GM12891 (cell line): ENCODE measurements at regions not wholly inside any gene's neighbourhood (a gene's known extent, or its start where the extent isn't known, plus 50 kb on each side); places are given as distances from the start of the nearest gene placed in this dataset.

ENCODE experiments used
- DNase-seq: peaks from one replicate; pipeline ENCODE4 v3.0.0; 2011; ENCODE audit warnings: low spot score; ENCODE audit not compliant: insufficient read length
- FAIRE-seq: peaks from 2 replicates; lab custom pipeline; 2011; peaks lifted over from hg19 to GRCh38; lab: Jason Lieb, UNC
- PAX5 ChIP-seq: IDR thresholded peaks from 2 replicates; pipeline ENCODE4 v1.6.1; 2011; ENCODE audit warnings: low read length, moderate library complexity, mild to moderate bottlenecking; ENCODE audit not compliant: insufficient read depth, severe bottlenecking
- POLR2A ChIP-seq: IDR thresholded peaks from 2 replicates; pipeline ENCODE4 v1.6.1; 2011; ENCODE audit warnings: low read depth, low read length, control low read depth
- POLR2AphosphoS5 ChIP-seq: IDR thresholded peaks from 2 replicates; pipeline ENCODE4 v1.6.1; 2011; ENCODE audit warnings: low read depth, low read length, control low read depth
- POU2F2 ChIP-seq: IDR thresholded peaks from 2 replicates; pipeline ENCODE4 v1.6.1; 2011; ENCODE audit warnings: low read depth, mild to moderate bottlenecking, control low read depth, low read length, moderate library complexity
- SPI1 ChIP-seq: IDR thresholded peaks from 2 replicates; pipeline ENCODE4 v1.6.1; 2011; ENCODE audit warnings: low read depth, low read length, control low read depth
- TAF1 ChIP-seq: IDR thresholded peaks from 2 replicates; pipeline ENCODE4 v1.6.1; 2011; ENCODE audit warnings: low read depth, low read length, control low read depth

- no peak for FAIRE-seq
- TF ChIP-seq POLR2AphosphoS5: no peak
- no peak for TF ChIP-seq PAX5
- no peak for TF ChIP-seq POLR2A
- TF ChIP-seq TAF1: no peak
- no peak for TF ChIP-seq POU2F2
- TF ChIP-seq SPI1: no peak
- DNase-seq: no peak
These were observed 83.2 kb upstream of the EYA2 start for GRCh38 chr20:46811224-46812084.

- no peak for TF ChIP-seq TAF1
- no peak for TF ChIP-seq POU2F2
- no peak for TF ChIP-seq POLR2AphosphoS5
- TF ChIP-seq SPI1: no peak
- TF ChIP-seq POLR2A: no peak
- no peak for TF ChIP-seq PAX5
- DNase-seq (no peak), FAIRE-seq (no peak)
These were observed 80.0 kb upstream of the EYA2 start for GRCh38 chr20:46814366-46815232.

GRCh38 chr20:46816097-46816496 is 78.5 kb upstream of the EYA2 start:
- TF ChIP-seq SPI1 (no peak), POLR2A (no peak), POLR2AphosphoS5 (no peak), PAX5 (no peak), POU2F2 (no peak), TAF1 (no peak)
- DNase-seq: no peak
- no peak for FAIRE-seq

GRCh38 chr20:46816886-46817638 is 77.6 kb upstream of the EYA2 start:
- FAIRE-seq: no peak
- TF ChIP-seq POLR2A: no peak
- no peak for TF ChIP-seq POU2F2
- TF ChIP-seq TAF1: no peak
- no peak for DNase-seq

GRCh38 chr20:46820682-46821081 is 74.0 kb upstream of the EYA2 start:
- FAIRE-seq (no peak), DNase-seq (no peak)
- TF ChIP-seq SPI1: no peak

GRCh38 chr20:46823271-46823751 is 71.3 kb upstream of the EYA2 start:
- TF ChIP-seq SPI1 (no peak), POU2F2 (no peak), PAX5 (no peak), TAF1 (no peak), POLR2A (no peak), POLR2AphosphoS5 (no peak)
- no peak for FAIRE-seq

GRCh38 chr20:46823753-46824152 is 70.9 kb upstream of the EYA2 start:
- DNase-seq: no peak
- FAIRE-seq: no peak
- TF ChIP-seq SPI1 (no peak), POLR2A (no peak), PAX5 (no peak), POU2F2 (no peak), TAF1 (no peak), POLR2AphosphoS5 (no peak)

More at GRCh38 chr20:46823271-46823751, 71.3 kb upstream of the EYA2 start:
- no peak for DNase-seq

GRCh38 chr20:46826343-46826984 is 68.2 kb upstream of the EYA2 start:
- DNase-seq: no peak
- TF ChIP-seq PAX5 (no peak), POLR2AphosphoS5 (no peak), TAF1 (no peak), POU2F2 (no peak), SPI1 (no peak), POLR2A (no peak)
- no peak for FAIRE-seq

- no peak for TF ChIP-seq PAX5
- no peak for TF ChIP-seq POLR2A
- no peak for TF ChIP-seq POU2F2
- FAIRE-seq (no peak), DNase-seq (no peak)
These were observed 66.8 kb upstream of the EYA2 start for GRCh38 chr20:46827718-46828458.
